ENCODE measurements at regions not wholly inside any gene's neighbourhood (a gene's known extent, or its start where the extent isn't known, plus 50 kb on each side); places are given as distances from the start of the nearest gene placed in this dataset.

DNA sequence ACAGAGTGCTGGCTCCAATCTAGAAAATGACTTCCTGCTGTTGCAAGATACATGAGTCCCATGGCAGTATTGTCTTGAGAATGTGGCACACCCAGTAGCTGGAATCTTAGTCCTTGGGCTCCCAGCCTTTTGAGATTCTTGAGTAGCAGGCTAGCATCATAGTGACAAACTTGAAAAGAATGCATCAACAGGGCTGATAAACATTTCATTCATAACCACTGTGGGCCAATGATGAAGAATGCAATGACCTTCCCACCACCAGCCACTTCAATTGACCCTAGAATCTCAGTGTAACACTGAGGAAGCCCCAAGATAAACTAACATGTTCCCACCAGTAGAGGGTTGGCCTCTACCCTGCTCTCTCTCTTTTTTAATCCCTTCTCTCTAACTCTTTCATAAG lies 329.3 kb downstream of the GBA3 start:
- Histone ChIP-seq H4K20me1 (replicated peaks; ENCODE audit: control insufficient read depth, insufficient read depth, low read length) (no peaks in the 10 kb centered on the region), H2AFZ (ENCODE audit: low read depth, low read length) (no peak overlapping the region), H3K9me1 (ENCODE audit: control insufficient read depth, insufficient read depth, low read length) (no peaks in the 10 kb centered on the region), H3K4me1 (replicated peaks in 1 of 2; ENCODE audit: control insufficient read depth in 2 of 2, insufficient read depth in 2 of 2, low read length in 2 of 2) (no peaks in the 10 kb centered on the region; a peak in 1 of 5 replicates), H3K4me2 (ENCODE audit: insufficient read depth, low read length) (no peak overlapping the region), H3K9ac (ENCODE audit: insufficient read depth in 1 of 2, low read depth in 2 of 2, low read length in 2 of 2) (no peak overlapping the region), H3K4me3 (no peak overlapping the region), H3K27ac (ENCODE audit: extremely low read depth, low read depth, low read length) (no peak overlapping the region), H3K79me2 (ENCODE audit: control insufficient read depth, insufficient read depth, low read length) (peaks cover 15% of the 10 kb centered on the region), H3K27me3 (ENCODE audit: control insufficient read depth in 2 of 2, insufficient read depth in 2 of 2, low read length in 2 of 2) (no peaks in the 10 kb centered on the region), H3K36me3 (ENCODE audit: control insufficient read depth, insufficient read depth, low read length) (peaks cover 13% of the 10 kb centered on the region; the same call in 1 of the 3 replicates), H3K9me3 (replicated peaks; ENCODE audit: control insufficient read depth, insufficient read depth, low read depth, low read length) (no peaks in the 10 kb centered on the region)
- ChIA-PET POLR2A (no interaction called here), CTCF (ENCODE audit: low intra/inter-chr PET ratio) (no interaction called here)
- no TSS peak for BruUV-seq (replicated peaks)
- TF ChIP-seq CXXC5 (CRISPR knock-in tag; IDR thresholded peaks at IDR 0.05) = no peak
- no peak for TF ChIP-seq NEUROD1 (IDR thresholded peaks at IDR 0.05; ENCODE audit: borderline replicate concordance, low read depth, low read length, partially characterized antibody)
- no peak for TF ChIP-seq PHF20 (IDR thresholded peaks at IDR 0.05; ENCODE audit: partially characterized antibody)
- no peak for TF ChIP-seq CREBBP (IDR thresholded peaks at IDR 0.05; ENCODE audit: low read depth, low read length)
- no peak for TF ChIP-seq TFAM (CRISPR knock-in tag; conservative IDR thresholded peaks at IDR 0.05)
- no peak for TF ChIP-seq GTF2E2 (tag; IDR thresholded peaks at IDR 0.05)
- TF ChIP-seq ZNF57 (CRISPR knock-in tag; IDR thresholded peaks at IDR 0.05) = no peak
- TF ChIP-seq ZNF197 (CRISPR knock-in tag; IDR thresholded peaks at IDR 0.05; ENCODE audit: low read depth) = no peak
- no peak for TF ChIP-seq ZZZ3 (IDR thresholded peaks at IDR 0.05)
- TF ChIP-seq ZNF79 (CRISPR knock-in tag; IDR thresholded peaks at IDR 0.05; ENCODE audit: low read depth) = no peak
- TF ChIP-seq SMARCC2 (IDR thresholded peaks at IDR 0.05; ENCODE audit: low read depth) = no peak
- no peak for DNase-seq (ENCODE audit: extremely low read depth in 1 of 4, low spot score in 3 of 4)
- intact Hi-C loops (cut with micrococcal nuclease) = no loop called here
- in situ Hi-C loops (cut with MboI) = no loop called here
- no peak for FAIRE-seq
- no peak for ATAC-seq

Measured in K562 (cell line).